ENCODE measurements at regions not wholly inside any gene's neighbourhood (a gene's known extent, or its start where the extent isn't known, plus 50 kb on each side); places are given as distances from the start of the nearest gene placed in this dataset.

DNA sequence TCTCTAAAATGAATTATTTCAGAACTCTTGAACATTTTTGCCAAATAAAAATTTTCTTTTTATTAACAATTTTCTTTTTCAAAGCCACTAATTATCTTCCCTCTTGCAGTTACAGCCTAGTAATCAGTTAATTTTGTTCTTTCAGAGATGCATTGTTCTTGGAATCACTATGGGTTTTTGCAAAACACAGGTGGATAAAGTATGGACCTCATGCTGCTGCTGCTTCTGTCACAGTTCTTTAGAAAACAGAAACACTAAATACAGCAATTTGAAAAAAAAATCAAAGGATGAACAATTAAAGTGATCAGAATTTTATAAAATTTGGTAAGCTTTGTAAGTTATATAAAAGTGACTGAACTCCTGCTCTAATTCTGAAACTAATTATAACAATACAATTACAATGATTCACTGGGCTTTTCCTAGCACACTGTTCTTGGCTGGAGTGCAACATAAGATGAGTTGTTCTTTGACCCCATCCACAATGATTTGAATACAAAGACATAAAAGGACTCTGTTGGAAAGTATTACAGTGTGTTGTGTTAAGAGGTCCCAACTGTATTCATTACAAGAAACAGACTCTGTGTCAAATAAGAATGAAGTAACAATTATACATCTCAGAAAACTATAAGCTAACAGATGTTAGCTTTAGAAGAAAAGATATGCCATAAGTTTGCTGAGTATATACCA lies 59.4 kb upstream of the GK2 start:
- no peak for DNase-seq
- H3K36me3 Mint-ChIP-seq (ENCODE audit: low read depth), result no peaks in the 10 kb centered on the region
- no peaks in the 10 kb centered on the region for H3K27me3 Mint-ChIP-seq (ENCODE audit: insufficient read depth)
- H3K27ac Mint-ChIP-seq, result no peak overlapping the region
- TF ChIP-seq, protein P1, sequence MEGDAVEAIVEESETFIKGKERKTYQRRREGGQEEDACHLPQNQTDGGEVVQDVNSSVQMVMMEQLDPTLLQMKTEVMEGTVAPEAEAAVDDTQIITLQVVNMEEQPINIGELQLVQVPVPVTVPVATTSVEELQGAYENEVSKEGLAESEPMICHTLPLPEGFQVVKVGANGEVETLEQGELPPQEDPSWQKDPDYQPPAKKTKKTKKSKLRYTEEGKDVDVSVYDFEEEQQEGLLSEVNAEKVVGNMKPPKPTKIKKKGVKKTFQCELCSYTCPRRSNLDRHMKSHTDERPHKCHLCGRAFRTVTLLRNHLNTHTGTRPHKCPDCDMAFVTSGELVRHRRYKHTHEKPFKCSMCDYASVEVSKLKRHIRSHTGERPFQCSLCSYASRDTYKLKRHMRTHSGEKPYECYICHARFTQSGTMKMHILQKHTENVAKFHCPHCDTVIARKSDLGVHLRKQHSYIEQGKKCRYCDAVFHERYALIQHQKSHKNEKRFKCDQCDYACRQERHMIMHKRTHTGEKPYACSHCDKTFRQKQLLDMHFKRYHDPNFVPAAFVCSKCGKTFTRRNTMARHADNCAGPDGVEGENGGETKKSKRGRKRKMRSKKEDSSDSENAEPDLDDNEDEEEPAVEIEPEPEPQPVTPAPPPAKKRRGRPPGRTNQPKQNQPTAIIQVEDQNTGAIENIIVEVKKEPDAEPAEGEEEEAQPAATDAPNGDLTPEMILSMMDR (IDR thresholded peaks at IDR 0.05), result no peak
- peaks cover 26% of the 10 kb centered on the region for H3K9me3 Mint-ChIP-seq
- H3K4me1 Mint-ChIP-seq (ENCODE audit: low read depth), result no peaks in the 10 kb centered on the region
- H3K4me3 Mint-ChIP-seq, result no peak overlapping the region

DNA sequence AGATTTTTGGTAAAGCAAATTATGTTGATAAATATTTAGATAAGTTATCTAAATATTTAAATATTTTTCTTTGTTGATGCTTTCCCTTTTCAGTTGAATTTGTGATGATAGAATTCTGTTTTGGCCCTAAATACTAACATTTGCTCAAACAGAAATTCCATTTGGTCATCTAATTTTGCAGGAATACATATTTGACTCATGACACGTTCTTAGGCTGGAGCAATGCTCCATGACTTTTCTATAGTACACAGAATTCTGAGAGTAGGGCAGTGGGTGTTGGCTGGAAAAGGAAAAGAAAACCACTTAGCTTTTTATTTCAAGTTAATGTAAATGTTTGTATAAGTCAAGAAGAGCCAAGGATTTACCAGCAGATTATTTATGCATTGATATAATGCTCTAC lies 58.6 kb upstream of the GK2 start:
- TF ChIP-seq, protein P1 (IDR thresholded peaks at IDR 0.05), result no peak
- Mint-ChIP-seq H3K27ac (no peak overlapping the region), H3K27me3 (ENCODE audit: insufficient read depth) (no peaks in the 10 kb centered on the region), H3K36me3 (ENCODE audit: low read depth) (no peaks in the 10 kb centered on the region), H3K4me1 (ENCODE audit: low read depth) (no peaks in the 10 kb centered on the region), H3K4me3 (no peak overlapping the region), H3K9me3 (peaks cover 26% of the 10 kb centered on the region)
- DNase-seq, result no peak
